Medulla oblongata (tissue), 1 donor: ENCODE measurements at regions not wholly inside any gene's neighbourhood (a gene's known extent, or its start where the extent isn't known, plus 50 kb on each side); places are given as distances from the start of the nearest gene placed in this dataset.
"Not testable (repeated sequence)": the region's sequence is repeated elsewhere in the genome, so short reads cannot be mapped to it uniquely, and the experiment has no call there.

Source experiments
- DNase-seq: peaks from one replicate; pipeline ENCODE4 v3.0.0-alpha.2; 2015; ENCODE audit errors: extremely low spot score

- no peak for DNase-seq
Observed at GRCh38 chr15:38810686-38811085, 246.1 kb upstream of the RASGRP1 start.

DNA sequence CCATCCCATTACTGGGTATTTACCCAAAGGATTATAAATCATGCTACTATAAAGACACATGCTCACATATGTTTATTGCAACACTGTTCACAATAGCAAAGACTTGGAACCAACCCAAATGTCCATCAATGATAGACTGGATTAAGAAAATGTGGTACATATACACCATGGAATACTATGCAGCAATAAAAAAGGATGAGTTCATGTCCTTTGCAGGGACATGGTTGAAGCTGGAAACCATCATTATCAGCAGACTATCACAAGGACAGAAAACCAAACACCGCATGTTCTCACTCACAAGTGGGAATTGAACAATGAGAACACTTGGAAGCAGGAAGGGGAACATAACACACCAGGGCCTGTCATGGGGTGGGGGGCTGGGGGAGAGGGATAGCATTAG, 249.6 kb upstream of the RASGRP1 start:
- not testable (repeated sequence) for DNase-seq

DNA sequence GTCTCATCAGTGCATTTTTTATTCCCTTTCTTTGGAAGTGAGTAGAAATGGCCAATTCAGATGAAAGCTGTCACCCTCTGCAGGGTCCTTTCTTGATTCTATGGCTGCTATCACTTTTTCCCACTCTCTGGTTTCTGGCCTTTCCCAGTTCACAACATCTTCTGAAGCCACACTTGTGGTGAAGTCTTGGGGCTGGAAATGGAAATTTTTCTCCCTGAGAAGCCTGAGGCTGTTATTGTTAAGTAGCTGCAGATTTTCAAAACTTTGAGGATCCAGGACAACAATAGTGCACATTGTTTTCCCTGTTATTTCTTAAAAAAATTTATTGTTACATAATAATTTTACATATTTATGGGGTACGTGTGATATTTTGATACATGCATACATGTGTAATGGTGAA, 250.3 kb upstream of the RASGRP1 start:
- no peak for DNase-seq

- DNase-seq = peak; percentile 78
Observed at GRCh38 chr15:38817427-38818156, 253.0 kb upstream of the RASGRP1 start.

- peak; percentile 43 for DNase-seq
Observed at GRCh38 chr15:38818157-38818790, 253.7 kb upstream of the RASGRP1 start.

DNA sequence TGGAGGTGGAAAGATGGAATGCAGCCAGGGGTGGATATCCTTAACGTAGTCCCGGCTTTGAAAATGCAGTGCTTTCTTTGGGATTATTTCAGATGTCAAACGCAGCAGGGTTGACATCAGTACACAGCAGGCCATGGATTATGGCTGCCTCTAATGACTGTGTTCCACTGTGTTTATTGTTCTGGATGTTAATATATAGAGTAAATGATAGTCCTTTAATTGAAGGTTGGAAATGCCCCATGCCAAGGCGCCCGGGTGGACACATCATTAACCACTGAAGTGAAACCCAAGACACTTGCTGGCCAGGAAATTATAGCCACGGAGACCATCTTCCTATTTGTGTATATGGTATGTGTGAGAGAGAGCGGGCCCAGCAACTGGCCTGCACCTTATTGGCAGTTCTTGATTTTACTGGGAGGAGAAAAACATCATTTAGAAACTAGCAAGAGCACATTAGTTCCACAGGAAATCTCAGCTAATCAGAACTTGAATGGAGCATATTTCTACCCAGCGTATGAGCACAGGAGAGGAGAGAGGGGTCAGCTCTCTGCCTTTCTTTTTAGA, 254.9 kb upstream of the RASGRP1 start:
- no peak for DNase-seq

- DNase-seq = no peak
Observed at GRCh38 chr15:38823263-38823662, 258.6 kb upstream of the RASGRP1 start.

DNA sequence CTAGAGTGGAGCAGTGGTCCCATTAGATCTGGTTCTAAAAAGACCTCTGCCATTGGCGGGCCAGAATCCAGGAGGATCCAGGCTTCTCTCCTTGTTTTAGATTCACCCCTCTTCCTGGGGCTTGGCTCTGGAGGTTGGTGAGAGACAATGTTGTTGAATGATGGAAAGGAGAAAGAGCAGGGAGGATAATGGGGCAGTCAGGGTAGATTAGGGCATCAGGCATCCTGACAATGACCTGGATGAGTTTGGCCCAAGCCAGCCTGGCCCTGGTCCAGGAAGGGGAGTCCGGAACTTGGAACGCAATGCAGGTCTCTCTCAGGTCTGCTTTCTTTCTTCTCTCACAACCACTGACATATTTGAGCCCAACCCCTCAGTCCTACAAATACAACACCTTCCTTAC, 260.1 kb upstream of the RASGRP1 start:
- DNase-seq = no peak

GRCh38 chr15:38826880-38827279, 262.3 kb upstream of the RASGRP1 start:
- DNase-seq = no peak

- no peak for DNase-seq
Observed at GRCh38 chr15:38828031-38828532, 263.5 kb upstream of the RASGRP1 start.

DNA sequence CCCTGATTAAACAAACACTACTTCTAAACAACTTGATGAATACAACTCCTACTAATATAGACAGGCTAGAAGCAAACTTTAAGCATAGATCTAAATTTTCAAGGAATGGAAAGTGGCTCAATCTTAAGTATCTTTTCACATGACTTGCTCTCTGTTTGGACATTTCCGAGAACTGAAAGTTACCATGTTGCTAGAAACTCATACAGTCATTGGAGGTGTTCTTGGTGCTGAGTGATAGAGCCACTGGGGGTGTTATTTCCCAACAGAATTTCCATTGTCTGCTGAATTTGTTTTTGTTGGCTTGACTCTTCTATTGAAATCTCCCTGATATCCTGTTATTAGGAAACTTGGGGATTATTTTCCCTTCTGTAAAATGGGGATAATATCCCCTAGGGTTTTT, 264.5 kb upstream of the RASGRP1 start:
- no peak for DNase-seq

DNA sequence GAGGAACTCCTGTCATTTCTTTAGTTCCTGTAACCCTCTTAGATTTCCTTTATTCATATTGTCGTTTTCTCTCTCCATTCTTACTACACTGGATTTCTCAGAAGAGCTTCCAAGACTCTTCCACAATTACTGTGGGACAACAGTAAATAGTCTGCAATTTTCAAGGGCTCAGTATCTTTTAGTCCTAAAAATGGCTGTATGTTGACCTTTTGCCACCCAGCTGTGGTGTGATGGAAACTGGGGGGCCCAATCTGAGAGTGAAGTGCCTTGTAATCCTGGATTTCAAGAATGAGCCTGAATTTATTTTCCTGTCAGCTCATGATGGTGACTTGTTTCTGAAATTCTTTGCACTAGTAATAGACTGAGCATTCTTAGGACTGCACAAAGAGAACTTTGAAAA, 277.6 kb upstream of the RASGRP1 start:
- DNase-seq = no peak

- no peak for DNase-seq
Observed at GRCh38 chr15:38843051-38843501, 278.5 kb upstream of the RASGRP1 start.

- no peak for DNase-seq
Observed at GRCh38 chr15:38843736-38844590, 279.3 kb upstream of the RASGRP1 start.

DNA sequence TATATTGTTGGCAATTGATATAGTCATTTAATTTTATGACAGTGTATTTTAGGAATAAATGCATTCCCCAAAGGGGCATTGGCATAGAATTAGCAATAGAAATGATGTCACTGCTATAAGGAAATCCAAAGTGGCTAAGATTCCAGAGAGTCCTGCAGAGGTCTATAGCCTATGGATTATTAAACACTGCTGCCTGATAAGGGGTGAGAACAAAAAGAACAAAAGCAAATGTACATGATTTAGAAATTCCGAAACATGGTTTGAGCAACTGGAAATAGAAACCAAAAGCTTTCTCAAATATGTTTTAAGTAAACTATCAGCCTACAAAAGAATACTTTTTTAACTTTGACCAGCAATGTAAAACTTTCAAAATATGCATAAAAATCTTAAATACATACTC, 280.1 kb upstream of the RASGRP1 start:
- DNase-seq = no peak

GRCh38 chr15:38846346-38846745, 281.7 kb upstream of the RASGRP1 start:
- DNase-seq = no peak

DNA sequence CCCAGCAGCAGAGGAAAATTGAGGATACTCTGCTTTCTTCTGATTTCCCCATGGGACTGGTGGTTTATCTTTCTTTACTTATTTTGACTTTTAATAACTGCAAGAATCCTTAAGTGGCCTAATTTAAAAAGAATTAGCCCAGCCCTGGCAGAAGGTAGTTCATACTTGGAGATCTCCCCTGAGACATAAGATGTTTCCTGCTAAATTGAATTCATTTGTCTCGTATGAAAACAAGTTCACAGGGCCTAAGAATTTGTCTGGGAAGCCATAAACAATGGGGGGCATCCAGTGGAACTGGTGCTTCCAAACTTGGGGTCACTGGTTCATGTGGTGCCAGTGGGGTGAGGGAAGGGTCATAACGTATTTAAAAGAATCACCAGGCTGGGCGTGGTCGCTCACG, 283.1 kb upstream of the RASGRP1 start:
- no peak for DNase-seq

GRCh38 chr15:38849046-38849445, 284.4 kb upstream of the RASGRP1 start:
- DNase-seq = no peak

DNA sequence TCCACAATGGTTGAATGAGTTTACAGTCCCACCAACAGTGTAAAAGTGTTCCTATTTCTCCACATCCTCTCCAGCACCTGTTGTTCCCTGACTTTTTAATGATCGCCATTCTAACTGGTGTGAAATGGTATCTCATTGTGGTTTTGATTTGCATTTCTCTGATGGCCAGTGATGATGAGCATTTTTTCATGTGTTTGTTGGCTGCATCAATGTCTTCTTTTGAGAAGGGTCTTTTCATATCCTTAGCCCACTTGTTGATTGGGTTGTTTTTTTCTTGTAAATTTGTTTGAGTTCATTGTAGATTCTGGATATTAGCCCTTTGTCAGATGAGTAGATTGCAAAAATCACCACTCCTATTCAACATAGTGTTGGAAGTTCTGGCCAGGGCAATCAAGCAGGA, 287.6 kb upstream of the RASGRP1 start:
- not testable (repeated sequence) for DNase-seq

GRCh38 chr15:38853608-38854007, 289.0 kb upstream of the RASGRP1 start:
- no peak for DNase-seq

DNA sequence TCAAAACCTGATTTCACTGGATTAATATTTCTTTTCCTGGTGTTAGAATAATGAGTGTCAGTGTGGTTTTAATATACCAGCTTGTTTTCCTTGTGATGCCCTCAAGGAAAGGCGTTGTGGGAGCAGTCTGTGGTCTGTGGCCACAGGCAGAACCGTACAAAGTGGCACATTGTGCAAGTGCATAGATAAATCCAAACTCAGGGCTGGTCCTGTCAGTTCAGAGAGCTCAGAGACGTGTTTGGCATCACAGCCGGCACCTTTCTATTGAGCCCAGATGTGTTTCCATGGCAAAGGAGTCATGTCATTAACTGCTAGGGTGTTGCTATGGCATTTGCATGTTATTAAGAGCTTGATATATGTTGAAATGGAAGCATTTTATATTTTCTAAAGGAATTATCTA, 289.9 kb upstream of the RASGRP1 start:
- no peak for DNase-seq

DNA sequence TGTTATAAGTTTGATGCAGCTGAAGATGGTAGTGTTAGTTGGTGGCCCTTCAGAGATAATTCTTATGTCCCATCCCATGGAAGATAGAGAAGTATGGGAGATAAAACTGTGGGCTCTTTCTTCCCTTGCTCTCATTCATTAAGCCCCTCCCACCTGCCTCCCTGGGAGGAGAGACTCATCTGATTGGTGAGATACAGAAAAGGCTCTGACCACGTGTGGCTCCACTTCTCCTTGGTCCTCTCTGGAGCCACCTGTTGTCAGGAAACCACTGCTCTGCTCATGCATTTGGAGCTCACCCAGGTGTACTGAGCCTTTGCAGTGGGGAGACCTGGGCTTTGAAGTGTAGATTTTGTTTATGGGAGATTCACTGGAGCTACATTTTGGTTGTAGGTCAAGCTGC, 293.2 kb upstream of the RASGRP1 start:
- no peak for DNase-seq
